GM19324 (cell line): ENCODE measurements at regions not wholly inside any gene's neighbourhood (a gene's known extent, or its start where the extent isn't known, plus 50 kb on each side); places are given as distances from the start of the nearest gene placed in this dataset.

Source experiments
- ATAC-seq: cut with Tn5 transposase; IDR thresholded peaks from one replicate; pipeline ENCODE4 v1.9.1; 2021; ENCODE audit warnings: mild to moderate bottlenecking, moderate library complexity; ENCODE audit not compliant: unreplicated experiment, low FRiP score

DNA sequence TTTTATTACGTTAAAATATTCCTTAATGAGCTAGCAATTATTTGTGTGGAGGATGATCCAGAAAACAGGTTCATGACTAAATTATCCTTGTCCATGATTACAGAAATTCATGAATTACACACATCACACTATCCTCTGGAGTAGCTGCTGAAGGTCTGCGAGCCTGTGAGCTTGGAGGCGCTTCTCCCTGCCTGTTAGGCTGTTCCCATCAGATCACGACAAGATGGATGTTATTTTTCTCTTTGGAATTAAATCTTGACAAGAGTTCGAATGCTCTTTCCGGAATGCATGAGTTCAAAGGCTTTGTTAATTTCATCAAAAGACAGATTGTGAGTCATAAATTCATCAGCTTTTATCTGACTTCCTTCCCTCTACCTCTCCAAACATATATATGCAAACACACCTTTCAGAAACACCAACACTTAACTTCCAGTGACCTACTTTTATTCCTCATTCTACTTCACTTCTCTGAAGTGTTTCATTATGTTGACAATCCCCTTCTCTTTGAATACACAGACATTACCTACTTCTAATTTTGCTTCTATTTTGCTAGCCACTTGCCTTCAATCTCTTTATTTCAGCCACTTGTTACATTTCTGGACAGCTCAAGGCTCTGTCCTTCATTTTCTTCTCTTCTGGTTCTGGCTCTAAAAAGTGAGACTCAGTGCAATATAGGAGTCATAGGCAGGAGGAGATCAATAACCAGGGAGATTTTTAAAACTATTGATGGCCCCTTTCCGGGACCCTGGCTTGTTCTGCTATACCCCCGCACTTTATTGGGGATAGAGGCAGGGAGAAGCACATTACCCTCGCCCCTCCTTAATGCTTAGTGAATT is 274.6 kb downstream of the BTG1 start:
- ATAC-seq: no peak

DNA sequence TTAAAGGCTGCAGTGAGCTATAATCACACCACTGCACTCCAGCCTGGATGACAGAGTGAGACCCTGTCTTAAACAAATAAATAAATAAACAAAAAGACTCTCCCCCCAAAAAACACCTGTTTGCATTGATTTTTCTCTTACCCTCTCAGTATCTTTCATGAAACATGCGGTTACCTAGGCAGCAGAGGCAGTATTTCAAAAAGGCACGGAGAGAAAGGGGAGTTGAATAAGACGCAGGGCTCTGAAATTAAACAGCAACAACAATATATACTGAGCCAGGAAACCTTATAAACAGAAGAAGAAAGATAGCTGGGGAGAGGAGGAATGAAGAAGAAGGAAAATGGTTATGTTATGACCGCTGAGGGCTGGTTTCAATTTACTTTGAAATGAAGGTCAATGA is 277.6 kb downstream of the BTG1 start:
- ATAC-seq: no peak

DNA sequence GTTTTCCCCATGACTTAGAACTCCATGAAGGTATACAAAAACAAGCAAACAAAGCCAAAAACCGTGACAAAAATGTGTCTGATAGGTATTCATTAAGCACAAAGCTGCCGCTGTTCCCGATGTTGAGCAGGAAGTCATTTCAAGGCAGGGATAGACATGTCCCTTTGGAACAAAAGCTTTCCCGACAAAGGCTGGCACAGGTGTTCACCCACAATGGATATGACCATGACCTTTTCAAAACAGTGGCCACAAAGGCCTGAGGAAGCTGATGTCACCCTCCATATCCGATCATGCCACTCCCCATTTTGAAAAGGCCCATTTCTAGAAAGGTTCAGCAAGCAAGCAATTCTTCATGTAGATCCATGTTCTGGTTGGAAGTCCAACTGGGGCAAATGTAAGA is 279.1 kb downstream of the BTG1 start:
- no peak for ATAC-seq

DNA sequence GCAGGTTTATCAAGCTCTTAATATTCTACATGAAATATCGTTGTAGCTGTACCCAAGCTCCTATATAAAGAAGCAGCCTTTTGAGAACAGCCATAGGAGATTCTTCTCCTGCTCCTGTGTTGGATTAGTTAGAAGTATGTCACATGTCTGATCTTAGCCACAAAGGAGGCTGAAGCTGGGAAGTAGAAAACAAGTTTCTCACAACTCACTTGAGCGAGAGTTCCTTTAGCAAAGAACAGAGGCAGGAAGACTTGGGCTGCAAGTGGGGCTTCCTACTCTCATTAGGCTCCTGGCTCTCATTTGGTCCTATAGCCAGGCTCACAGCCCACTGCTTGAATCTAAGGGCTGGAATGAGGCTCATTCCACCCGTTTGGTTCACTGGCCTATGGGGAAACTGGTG is 281.9 kb downstream of the BTG1 start:
- no peak for ATAC-seq

DNA sequence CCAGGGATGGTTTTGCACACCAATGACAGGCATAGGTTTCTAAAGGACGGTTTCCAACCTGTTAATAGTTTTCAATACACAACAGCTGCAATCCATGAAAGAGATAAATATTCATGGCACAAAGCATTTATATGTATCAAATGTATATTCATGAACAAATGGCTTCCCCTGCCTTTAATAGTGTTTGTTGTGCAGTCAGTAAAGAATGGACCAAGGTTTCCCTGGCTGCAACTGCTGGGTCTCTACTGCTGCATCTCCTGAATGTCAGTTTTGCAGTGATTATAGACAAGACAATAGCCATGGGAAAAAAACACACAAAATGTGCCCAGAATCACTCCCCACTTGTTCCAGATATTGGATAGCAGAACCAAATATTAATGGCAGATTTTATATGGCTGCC is 284.1 kb downstream of the BTG1 start:
- ATAC-seq: no peak

DNA sequence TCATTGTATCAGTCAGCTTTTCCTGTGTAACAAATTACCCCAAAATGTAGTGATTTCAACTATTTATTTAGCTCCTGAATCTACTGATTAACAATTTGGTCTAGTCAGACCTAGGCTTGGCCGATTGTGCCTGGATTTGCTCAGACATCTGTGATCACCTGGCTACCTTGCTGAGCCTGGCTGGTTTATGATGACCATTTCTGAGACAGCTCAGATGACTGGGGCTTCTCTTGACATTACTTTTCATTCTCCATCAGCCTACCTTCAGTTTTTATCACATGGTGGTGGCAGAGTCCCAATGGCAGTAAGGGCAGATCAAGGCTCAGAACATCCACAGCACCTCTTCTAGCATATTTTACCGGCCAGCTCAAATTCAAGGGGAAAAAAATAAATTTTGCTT is 286.3 kb downstream of the BTG1 start:
- ATAC-seq: no peak

DNA sequence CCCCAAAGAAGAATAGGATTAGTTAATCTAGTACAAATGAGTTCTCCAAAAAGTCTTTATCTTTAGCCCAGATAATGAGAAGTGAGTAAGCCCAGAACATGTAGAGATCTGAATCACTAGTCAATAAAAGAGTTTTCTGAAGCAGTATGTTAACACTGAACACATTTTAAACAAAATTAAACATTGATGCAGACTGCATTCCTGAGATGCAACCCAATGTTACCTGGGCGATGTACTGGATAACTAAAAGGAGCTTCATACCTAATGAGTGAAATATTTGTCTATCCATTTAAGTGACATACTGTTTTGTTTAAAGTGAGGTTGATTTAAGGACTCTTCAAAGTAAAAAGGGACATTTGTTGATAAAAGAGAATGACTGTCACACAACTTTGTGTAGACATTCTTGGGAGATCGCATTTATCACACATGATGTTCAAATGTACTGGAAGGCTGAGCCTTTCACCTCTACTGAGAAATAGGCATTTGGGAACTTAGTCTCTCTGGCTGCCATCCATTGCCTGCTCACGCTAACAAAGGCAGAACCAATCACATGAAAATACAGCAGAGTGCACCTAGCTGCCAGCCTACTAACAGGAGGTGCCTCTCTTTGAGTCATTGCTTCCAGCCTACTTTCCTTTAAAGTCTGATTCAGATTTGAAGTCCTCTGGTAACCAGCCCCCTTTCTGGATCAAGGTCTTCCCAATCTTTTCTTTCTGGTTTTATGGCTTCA is 287.7 kb downstream of the BTG1 start:
- ATAC-seq: no peak

DNA sequence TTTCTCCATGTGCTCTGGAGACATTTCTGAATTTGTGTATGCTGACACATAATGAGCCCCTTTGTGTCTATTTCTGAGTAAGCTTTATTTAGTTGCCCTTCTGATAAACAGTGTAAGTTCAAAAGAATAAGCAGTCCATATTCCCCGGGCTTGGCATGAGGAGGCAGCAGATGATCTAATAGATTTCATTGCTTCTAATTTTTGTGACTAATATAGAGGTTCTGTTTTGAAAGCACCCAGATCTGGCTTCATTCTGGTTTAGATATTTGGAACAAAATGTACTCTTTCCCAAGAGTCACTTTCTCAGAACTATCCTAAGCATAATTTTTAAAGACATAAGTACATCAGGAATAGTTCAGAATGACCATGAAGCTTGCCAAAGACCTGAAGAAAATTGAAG is 290.9 kb downstream of the BTG1 start:
- ATAC-seq: no peak

DNA sequence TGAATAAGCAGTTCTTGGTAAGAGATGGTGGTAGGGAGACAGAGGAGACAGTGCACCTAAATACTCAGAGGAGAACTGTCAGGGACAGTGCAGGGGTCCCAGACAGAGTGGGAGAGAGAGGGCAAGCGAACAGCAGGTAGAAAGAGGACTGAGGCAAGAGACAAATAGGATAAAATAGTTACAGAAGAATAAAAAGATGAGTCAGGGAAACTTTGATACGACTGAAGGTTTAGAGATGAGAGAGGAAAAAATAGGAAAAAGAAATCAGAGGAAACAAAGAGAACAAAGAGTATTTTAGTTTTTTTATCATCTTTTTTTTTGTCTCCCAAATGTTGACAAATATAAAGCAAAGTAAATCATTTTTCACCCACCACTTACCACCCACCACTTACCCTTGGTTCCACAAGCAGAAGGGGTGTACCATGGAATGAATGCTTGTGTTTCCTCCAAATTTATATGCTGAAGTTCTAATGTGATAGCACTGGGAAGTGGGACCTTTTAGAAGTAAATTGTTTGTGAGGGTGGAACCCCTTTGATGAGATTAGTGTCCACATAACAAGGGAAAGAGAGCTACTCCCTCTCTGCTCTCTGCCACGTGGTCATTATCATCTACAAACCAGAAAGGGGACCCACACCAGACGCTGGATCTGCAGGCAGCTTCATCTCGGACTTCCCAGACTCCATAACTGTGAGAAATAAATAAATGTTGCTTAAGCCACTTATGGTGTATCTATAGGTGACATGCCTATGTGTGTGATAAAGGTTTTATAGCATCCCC is 292.1 kb downstream of the BTG1 start:
- ATAC-seq: no peak

DNA sequence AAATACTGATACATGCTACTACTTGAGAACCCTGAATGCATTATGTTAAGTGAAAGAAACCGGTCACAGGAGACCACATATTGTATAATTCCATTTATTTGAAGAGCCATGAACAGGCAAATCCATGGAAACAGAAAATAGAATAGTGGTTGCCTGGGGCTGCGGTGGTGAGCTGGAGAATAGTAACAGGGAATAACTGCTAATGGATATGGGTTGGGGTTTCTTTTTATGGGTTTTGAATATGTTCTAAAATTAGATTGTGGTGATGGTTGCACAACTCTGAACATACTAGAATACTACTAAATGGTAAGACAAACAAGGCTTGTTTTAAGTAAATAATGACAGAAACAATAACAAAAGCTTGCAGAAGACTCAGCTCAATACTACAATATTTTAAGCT is 293.0 kb downstream of the BTG1 start:
- ATAC-seq: no peak

DNA sequence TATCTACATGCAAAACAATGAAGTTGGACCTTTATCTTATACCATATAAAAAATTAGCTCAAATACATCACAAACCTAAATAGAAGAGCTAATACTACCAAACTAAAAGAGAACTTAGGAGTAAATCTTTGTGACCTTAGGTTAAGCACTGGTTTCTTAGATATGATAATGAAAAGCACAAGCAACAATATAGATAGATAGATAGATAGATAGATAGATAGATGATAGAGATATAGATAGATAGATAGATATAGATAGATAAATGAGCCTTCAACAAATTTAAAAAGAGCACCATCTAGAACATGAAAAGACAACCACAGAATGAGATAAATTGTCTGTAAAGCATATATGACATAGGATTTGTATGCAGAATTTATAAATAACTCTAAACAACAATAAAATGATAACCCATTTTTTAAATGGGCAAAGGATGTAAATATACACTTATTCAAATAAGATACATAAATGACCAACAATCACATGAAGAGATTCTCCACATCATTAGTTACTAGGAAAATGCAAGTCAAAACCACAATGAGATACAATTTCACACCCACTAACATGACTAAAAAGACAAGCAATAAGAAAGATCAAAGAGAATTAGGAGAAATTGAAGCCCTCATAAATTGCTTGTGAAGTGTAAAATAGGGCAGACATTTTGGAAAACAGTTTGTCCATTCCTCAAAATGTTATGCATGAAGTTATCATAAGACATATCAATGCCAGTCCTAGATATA is 293.7 kb downstream of the BTG1 start:
- no peak for ATAC-seq

DNA sequence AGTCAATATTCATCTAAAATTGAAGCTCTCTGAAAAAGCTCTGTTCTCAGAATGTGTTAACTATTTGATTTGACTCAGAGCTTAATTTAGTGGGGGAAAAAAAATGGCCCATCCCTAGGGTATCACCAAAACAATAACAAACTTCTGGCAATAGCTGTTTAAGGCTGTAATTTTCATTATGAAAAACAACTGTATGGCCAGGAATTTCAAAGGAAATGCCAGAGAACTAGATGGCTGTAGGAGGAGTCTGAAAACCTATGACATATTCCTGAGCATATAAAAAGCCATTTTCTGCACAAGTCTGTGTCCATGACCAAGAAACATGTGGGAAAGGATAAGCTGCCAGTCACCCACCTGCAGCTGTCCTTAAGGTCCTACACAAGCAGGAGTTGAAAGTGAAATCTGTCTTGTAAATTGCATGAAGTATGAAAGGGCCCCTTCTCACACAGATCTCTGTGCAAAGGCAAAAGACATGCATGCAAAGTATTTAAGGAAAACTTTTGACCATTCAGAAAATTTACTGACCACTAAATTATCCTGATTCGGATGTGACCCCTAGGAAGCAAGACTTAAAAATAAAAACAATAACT is 299.1 kb downstream of the BTG1 start:
- peak; percentile 71 for ATAC-seq

DNA sequence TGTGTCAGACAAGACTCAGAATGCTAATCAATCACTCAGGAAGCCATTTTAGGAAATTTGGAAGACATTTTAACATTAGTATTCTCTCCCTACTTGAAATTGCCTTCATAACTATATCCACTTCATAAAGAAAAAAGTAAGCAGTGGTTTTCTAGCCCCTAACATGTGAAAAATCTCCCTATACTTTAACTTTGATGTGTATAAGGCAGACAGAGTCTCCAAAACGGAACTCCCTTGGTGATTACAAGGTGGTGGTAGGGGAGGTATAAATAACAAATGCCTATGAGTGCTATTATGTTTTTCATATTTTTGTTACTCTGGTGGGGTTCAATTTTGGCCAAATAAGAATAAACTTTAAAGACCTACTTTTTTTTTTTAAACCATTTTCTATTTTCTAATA is 300.3 kb downstream of the BTG1 start:
- no peak for ATAC-seq

DNA sequence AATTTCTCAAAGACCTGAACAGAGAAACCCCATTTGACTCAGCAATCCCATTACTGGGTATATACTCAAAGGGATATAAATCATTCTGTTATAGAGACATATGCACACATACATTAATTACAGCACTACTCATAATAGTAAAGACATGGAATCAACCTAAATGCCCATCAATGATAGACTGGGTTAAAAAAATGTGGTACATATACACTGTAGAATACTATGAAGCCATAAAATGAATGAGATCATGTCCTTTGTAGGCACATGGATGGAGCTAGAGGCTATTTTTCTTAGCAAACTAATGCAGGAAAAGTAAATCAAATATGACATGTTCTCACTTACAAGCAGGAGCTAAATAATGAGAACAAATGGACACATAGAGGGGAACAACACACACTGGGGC is 303.8 kb downstream of the BTG1 start:
- ATAC-seq: no peak

DNA sequence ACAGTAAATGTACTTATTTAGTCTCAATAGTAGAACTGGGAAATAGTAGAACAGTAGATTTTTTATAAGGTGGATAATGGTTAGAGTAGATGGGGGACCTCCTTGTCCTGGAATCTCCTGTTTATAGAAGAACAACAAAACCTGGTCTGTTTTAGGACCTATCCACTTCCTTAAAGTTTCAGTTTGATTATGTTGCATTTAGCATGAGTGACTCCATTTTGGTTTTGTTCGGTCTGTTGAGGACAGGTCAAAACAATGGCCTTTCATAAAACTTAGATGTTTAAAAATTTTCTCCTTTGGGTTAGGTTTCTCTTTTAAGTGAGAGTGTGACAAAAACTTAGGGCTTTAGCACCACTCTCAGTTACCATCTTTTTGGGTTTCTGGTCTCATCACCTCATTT is 308.9 kb downstream of the BTG1 start:
- ATAC-seq: no peak

DNA sequence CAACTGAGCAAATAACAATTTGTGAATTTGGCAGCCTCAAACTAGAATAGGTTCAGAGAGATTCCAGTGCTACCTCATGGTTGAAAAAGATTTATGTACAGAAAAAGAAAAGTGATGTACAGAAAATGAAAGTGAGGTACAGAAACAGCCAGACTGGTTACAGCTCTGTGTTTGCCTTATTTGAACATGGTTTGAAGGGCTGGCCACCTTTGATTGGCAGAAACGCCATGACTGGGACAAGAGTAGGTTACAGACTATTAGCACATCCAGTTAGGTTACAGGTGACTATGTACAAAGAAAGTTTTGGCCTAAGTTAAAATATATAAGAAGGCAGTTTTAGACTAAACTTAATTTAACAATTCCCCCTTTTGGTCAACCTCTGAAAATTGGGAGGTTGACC is 309.4 kb downstream of the BTG1 start:
- no peak for ATAC-seq

DNA sequence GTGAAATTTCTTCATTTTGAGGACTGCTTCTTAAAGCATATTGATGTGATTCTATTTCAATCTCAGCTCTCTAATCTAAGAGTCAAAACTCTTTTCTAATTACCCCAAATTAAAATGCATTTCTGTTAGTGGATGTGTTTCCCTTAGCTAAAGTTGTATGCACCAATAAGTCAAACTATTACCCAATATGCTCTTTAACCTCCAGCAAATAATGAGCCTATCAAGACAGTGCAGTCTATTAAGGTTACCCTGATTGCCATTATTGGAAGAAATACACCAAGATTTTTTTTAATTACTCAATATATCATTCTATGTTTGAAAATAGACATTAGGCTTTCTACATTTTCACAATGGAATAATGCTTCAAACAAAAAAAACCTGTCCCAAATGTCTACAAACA is 310.0 kb downstream of the BTG1 start:
- ATAC-seq: no peak

DNA sequence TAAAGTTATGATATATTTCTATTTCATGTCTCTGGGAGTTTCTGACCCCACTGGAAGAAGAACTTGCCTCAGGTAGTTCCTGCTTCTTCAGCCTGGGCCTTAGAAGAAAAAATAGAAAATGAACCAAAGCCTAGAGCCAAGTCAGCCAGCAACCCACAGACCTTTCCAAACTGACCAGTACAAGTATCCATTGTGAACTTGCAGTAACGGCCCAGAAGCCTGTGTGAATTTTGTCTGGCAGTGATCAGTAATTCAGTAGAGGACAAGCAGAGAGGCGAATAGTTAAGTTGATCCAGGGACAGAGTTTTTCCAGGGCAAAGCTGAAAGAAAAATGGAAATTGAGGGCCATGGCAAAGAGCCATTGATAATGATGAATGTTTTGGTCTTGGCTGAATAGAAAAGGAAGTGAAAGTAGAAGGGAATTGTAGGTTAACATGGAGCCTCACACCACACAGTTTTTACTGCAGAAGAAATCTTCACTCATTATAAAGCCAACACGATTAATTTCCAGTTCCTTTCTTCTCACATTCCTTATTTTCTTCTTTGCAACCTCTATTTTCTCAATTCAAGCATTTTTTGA is 311.8 kb downstream of the BTG1 start:
- ATAC-seq: no peak

DNA sequence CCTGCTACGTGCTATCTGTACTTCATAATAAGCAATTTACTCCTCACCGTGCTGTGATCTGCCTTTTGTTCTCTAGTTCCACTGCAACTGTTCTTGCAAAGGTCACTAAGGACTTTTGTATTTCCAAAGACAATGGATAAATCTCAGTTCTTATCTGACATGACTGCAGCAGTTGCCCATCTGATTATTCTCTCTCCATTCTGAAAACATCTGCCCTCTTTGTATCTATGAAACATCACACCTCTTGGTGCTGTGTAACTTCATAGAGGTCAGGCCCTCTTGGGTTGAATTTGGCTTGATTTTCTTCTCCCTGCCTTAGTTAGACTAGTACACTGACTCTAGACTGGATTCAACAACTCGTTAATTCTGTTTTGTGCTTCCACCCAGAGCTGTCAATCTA is 319.6 kb downstream of the BTG1 start:
- no peak for ATAC-seq

DNA sequence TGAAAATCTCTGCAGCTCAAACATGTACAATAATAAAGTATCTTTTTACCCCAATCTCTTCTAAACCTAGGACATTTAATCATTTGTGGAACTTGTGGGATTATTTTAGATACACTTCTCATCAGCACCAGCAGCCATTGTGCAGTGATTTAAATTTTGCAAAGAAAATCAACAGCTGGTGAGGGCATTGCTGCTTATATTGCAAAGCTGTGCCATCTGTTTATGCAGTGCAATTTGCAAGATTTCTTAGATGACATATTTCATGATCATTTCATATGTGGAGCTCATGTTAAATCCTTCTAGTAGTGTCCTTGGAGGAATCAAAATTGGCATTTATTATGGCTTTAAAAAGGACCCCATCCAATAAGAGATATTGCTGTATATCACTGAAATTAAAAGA is 320.7 kb downstream of the BTG1 start:
- ATAC-seq: no peak
